K562 (cell line): ENCODE measurements at regions not wholly inside any gene's neighbourhood (a gene's known extent, or its start where the extent isn't known, plus 50 kb on each side); places are given as distances from the start of the nearest gene placed in this dataset.

ENCODE experiments used
- ATAC-seq: fragments of 200-7000 bp; cut with Tn5 transposase; 3 replicates; pipeline ENCODE4 v1.9.1; 2020; ENCODE audit warnings: moderate library complexity
- BruUV-seq: library from RNA; stranded (reverse); fragments of 400-500 nt; replicated peaks from 2 replicates; lab custom pipeline; 2021; lab: Mats Ljungman, UMichigan
- CTCF ChIA-PET: fragments of 300-600 bp; formaldehyde crosslinking; extraction: SDS; loops from one replicate; lab custom pipeline; 2021; ENCODE audit warnings: low intra/inter-chr PET ratio; lab: Yijun Ruan, JAX
- POLR2A ChIA-PET: fragments of 300-600, 350-650 bp; sonication (Branson Sonifier 250); formaldehyde crosslinking; extraction: SDS; loops from one replicate; lab custom pipeline; 2021; ENCODE audit warnings: antibody characterized with exemption, inconsistent platforms; lab: Yijun Ruan, JAX
- DNase-seq, 4 experiments: peaks; one replicate each; pipeline versions ENCODE4 v3.0.0 to v3.0.0-alpha.2; 2011 to 2018; ENCODE audit warnings: low spot score in 3 of 4, mixed read lengths in 3 of 4; ENCODE audit errors: extremely low read depth in 1 of 4
- FAIRE-seq: peaks from 2 replicates; lab custom pipeline; 2011; peaks lifted over from hg19 to GRCh38; lab: Jason Lieb, UNC
- H2AFZ ChIP-seq: 2 replicates; pipeline ENCODE4 v1.6.0; 2011; ENCODE audit warnings: low read depth, low read length, control low read depth, inconsistent platforms
- H3K27ac ChIP-seq: fragments of 200-600 bp; 3 replicates; pipeline ENCODE4 v1.8.0; 2011; ENCODE audit warnings: low read depth, mild to moderate bottlenecking, control low read depth, inconsistent platforms, low read length, moderate library complexity, mixed read lengths; ENCODE audit errors: extremely low read depth
- H3K27me3 ChIP-seq, 2 experiments: fragments of 300-600 bp in 1 of 2; 2 replicates in 1 of 2; 3 replicates in 1 of 2; pipeline versions ENCODE4 v1.6.0 to v1.8.0; 2011; ENCODE audit warnings: inconsistent platforms in 2 of 2, low read length in 2 of 2, mild to moderate bottlenecking in 1 of 2, mixed read lengths in 1 of 2, moderate library complexity in 1 of 2; ENCODE audit not compliant: control insufficient read depth in 2 of 2, insufficient read depth in 2 of 2
- H3K36me3 ChIP-seq: fragments of 300-600 bp; 3 replicates; pipeline ENCODE4 v1.8.0; 2011; ENCODE audit warnings: mild to moderate bottlenecking, low read length, inconsistent platforms; ENCODE audit not compliant: control insufficient read depth, insufficient read depth
- H3K4me1 ChIP-seq, 2 experiments: fragments of 200-600 bp in 1 of 2; replicated peaks in 1 of 2; 2 replicates in 1 of 2; 3 replicates in 1 of 2; pipeline versions ENCODE4 v1.5.1 to v1.8.0; 2011; ENCODE audit warnings: inconsistent platforms in 2 of 2, low read length in 2 of 2, mild to moderate bottlenecking in 1 of 2, mixed read lengths in 1 of 2, moderate library complexity in 1 of 2; ENCODE audit not compliant: control insufficient read depth in 2 of 2, insufficient read depth in 2 of 2
- H3K4me2 ChIP-seq: 2 replicates; pipeline ENCODE4 v1.6.1; 2011; ENCODE audit warnings: low read length, control low read depth, inconsistent platforms, mixed read lengths; ENCODE audit not compliant: insufficient read depth
- H3K4me3 ChIP-seq: fragments of 200-600 bp; sonication (generic), shearing (Covaris generic); 2 replicates; pipeline ENCODE4 v1.5.1; 2016; ENCODE audit warnings: control low read depth, inconsistent platforms
- H3K79me2 ChIP-seq: fragments of 200-600 bp; 3 replicates; pipeline ENCODE4 v1.8.0; 2011; ENCODE audit warnings: low read length, inconsistent platforms; ENCODE audit not compliant: control insufficient read depth, insufficient read depth
- H3K9ac ChIP-seq, 2 experiments: 2 replicates each; pipeline versions ENCODE4 v1.6.0 to v1.6.1; 2011; ENCODE audit warnings: low read depth in 2 of 2, low read length in 2 of 2, control low read depth in 1 of 2, inconsistent platforms in 1 of 2, mild to moderate bottlenecking in 1 of 2, mixed read lengths in 1 of 2; ENCODE audit not compliant: insufficient read depth in 1 of 2
- H3K9me1 ChIP-seq: one replicate; pipeline ENCODE4 v1.6.0; 2011; ENCODE audit warnings: inconsistent platforms, mild to moderate bottlenecking, low read length, moderate library complexity; ENCODE audit not compliant: control insufficient read depth, insufficient read depth
- H3K9me3 ChIP-seq: replicated peaks from 2 replicates; pipeline ENCODE4 v1.5.1; 2011; ENCODE audit warnings: low read depth, low read length, inconsistent platforms; ENCODE audit not compliant: control insufficient read depth, insufficient read depth
- H4K20me1 ChIP-seq: replicated peaks from 2 replicates; pipeline ENCODE4 v1.6.1; 2011; ENCODE audit warnings: low read length, inconsistent platforms, mixed read lengths; ENCODE audit not compliant: control insufficient read depth, insufficient read depth
- CBFA2T2 ChIP-seq: fragments of 450-650 bp; conservative IDR thresholded peaks from 2 replicates; pipeline ENCODE4 v1.6.1; 2017; ENCODE audit warnings: mild to moderate bottlenecking
- FOS ChIP-seq: IDR thresholded peaks from 3 replicates; pipeline ENCODE4 v1.6.1; 2011; ENCODE audit not compliant: insufficient read length; ENCODE audit errors: extremely low read depth
- HDAC6 ChIP-seq: IDR thresholded peaks from 2 replicates; pipeline ENCODE4 v1.6.1; 2012; ENCODE audit warnings: low read depth, mild to moderate bottlenecking, control low read depth, inconsistent platforms, low read length, moderate library complexity
- HEY1 ChIP-seq: fragments of 250-450 bp; sonication (Bioruptor Pico); IDR thresholded peaks from 2 replicates; pipeline ENCODE4 v1.5.0; 2020; ENCODE audit warnings: mild to moderate bottlenecking, moderate library complexity, borderline replicate concordance
- NFATC3 ChIP-seq: fragments of 450-650 bp; IDR thresholded peaks from 2 replicates; pipeline ENCODE4 v1.6.1; 2017; ENCODE audit warnings: mild to moderate bottlenecking
- NR2F6 ChIP-seq: fragments of 450-650 bp; formaldehyde crosslinking; IDR thresholded peaks from 2 replicates; pipeline ENCODE4 v1.4.0; 2020; ENCODE audit warnings: mild to moderate bottlenecking
- POLR2AphosphoS2 ChIP-seq: IDR thresholded peaks from 2 replicates; pipeline ENCODE4 v1.6.1; 2012; ENCODE audit warnings: low read length, improper control_type of control experiment
- SETDB1 ChIP-seq: IDR thresholded peaks from one replicate; pipeline ENCODE4 v1.6.1; 2012; ENCODE audit warnings: low read length, control low read depth, inconsistent platforms
- TAF1 ChIP-seq: IDR thresholded peaks from 2 replicates; pipeline ENCODE4 v1.6.1; 2011; ENCODE audit warnings: mild to moderate bottlenecking, low read length, moderate library complexity; ENCODE audit not compliant: insufficient read depth, control insufficient read depth, severe bottlenecking; ENCODE audit errors: extremely low read depth
- WGBS: fragments of 100-300 bp; shearing (Covaris generic); methylation state at CpG from one replicate; pipeline ENCODE4 v1.1.6; 2016; ENCODE audit warnings: low coverage, mixed read lengths; ENCODE audit not compliant: insufficient coverage; ENCODE audit errors: missing lambda C conversion rate; 5-methylcytosine and 5-hydroxymethylcytosine counted together
- in situ Hi-C: fragments of 300-500 bp; cut with MboI; formaldehyde crosslinking; loops from 4 replicates; pipeline ENCODE4 v1.15.0; 2018; ENCODE audit warnings: inconsistent platforms, mixed read lengths
- intact Hi-C: fragments of 100-400 bp; cut with micrococcal nuclease; formaldehyde crosslinking; loops from 2 replicates; pipeline ENCODE4 v1.14.2; 2022
- TF ChIP-seq, protein P1 (sequence below): sonication (generic); formaldehyde crosslinking; IDR thresholded peaks from 2 replicates; pipeline ENCODE4 v1.8.0; 2023; ENCODE audit warnings: mild to moderate bottlenecking, missing genetic modification reagents

DNA sequence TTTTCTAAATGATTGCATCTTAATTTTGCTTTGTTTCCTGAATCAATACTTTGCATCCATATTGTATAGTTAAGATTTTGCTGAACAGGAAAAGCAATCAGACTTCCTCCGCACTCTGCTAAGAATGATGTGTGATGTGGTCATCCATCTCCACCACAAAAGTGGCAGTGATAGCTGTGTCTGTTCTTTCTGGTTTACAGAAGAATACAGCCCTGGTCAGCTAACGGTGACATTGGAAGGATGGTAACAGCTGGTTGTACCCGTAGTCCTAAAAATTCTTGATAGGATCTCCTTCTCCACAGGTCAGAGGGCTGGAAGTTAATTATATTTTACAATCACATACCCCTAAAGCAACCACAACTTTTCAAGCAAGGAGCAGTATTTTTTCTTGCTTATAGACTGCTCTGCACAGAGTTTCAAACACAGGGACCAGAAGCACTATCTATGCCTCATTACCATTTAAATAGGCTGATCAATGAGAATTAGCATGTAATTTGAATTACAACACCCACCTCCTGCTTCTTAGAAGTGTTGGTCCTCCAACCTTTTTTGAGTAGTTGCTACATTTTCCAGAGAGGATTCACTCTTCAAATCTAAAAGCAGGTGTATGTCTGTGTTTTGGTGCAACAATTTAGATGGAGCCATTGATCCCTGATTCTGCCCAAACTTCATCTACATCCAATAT is 1191.9 kb upstream of the NUDT12 start:
- intact Hi-C loops = no loop called here
- no peak for ATAC-seq
- no TSS peak for BruUV-seq
- TF ChIP-seq HEY1 (CRISPR knock-in tag) = no peak
- no peak for TF ChIP-seq HDAC6
- TF ChIP-seq POLR2AphosphoS2 = no peak
- no peak for TF ChIP-seq NFATC3
- TF ChIP-seq TAF1 = no peak
- no peak for TF ChIP-seq NR2F6 (CRISPR knock-in tag)
- no peak for TF ChIP-seq SETDB1
- TF ChIP-seq, protein P1, sequence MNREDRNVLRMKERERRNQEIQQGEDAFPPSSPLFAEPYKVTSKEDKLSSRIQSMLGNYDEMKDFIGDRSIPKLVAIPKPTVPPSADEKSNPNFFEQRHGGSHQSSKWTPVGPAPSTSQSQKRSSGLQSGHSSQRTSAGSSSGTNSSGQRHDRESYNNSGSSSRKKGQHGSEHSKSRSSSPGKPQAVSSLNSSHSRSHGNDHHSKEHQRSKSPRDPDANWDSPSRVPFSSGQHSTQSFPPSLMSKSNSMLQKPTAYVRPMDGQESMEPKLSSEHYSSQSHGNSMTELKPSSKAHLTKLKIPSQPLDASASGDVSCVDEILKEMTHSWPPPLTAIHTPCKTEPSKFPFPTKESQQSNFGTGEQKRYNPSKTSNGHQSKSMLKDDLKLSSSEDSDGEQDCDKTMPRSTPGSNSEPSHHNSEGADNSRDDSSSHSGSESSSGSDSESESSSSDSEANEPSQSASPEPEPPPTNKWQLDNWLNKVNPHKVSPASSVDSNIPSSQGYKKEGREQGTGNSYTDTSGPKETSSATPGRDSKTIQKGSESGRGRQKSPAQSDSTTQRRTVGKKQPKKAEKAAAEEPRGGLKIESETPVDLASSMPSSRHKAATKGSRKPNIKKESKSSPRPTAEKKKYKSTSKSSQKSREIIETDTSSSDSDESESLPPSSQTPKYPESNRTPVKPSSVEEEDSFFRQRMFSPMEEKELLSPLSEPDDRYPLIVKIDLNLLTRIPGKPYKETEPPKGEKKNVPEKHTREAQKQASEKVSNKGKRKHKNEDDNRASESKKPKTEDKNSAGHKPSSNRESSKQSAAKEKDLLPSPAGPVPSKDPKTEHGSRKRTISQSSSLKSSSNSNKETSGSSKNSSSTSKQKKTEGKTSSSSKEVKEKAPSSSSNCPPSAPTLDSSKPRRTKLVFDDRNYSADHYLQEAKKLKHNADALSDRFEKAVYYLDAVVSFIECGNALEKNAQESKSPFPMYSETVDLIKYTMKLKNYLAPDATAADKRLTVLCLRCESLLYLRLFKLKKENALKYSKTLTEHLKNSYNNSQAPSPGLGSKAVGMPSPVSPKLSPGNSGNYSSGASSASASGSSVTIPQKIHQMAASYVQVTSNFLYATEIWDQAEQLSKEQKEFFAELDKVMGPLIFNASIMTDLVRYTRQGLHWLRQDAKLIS (CRISPR knock-in tag) = no peak
- TF ChIP-seq FOS = no peak
- TF ChIP-seq CBFA2T2 = no peak
- TF ChIP-seq, all 486 proteins: peak for 0
- H3K36me3 ChIP-seq = no peaks in the 10 kb centered on the region
- 8% methylated on average over 3 of the region's 3 CpGs for WGBS
- FAIRE-seq = no peak
- no peaks in the 10 kb centered on the region for H3K79me2 ChIP-seq
- no peak overlapping the region for H3K27ac ChIP-seq
- no peak overlapping the region for H3K9ac ChIP-seq
- in situ Hi-C loops = no loop called here
- no peaks in the 10 kb centered on the region for H3K4me1 ChIP-seq
- ChIA-PET CTCF (no interaction called here), POLR2A (no interaction called here)
- no peak overlapping the region for H3K4me3 ChIP-seq
- H3K27me3 ChIP-seq = no peaks in the 10 kb centered on the region
- H3K9me1 ChIP-seq = no peaks in the 10 kb centered on the region
- no peak overlapping the region for H3K4me2 ChIP-seq
- DNase-seq = no peak
- H3K9me3 ChIP-seq = no peaks in the 10 kb centered on the region
- H2AFZ ChIP-seq = no peak overlapping the region
- H4K20me1 ChIP-seq = no peaks in the 10 kb centered on the region
